AG20443 (cell line): ENCODE measurements at regions not wholly inside any gene's neighbourhood (a gene's known extent, or its start where the extent isn't known, plus 50 kb on each side); places are given as distances from the start of the nearest gene placed in this dataset.
"Not testable (repeated sequence)": the region's sequence is repeated elsewhere in the genome, so short reads cannot be mapped to it uniquely, and the experiment has no call there.

Source experiments
- DNase-seq: peaks from one replicate; pipeline ENCODE4 v3.0.0; 2012; ENCODE audit warnings: low spot score, mixed read lengths

DNA sequence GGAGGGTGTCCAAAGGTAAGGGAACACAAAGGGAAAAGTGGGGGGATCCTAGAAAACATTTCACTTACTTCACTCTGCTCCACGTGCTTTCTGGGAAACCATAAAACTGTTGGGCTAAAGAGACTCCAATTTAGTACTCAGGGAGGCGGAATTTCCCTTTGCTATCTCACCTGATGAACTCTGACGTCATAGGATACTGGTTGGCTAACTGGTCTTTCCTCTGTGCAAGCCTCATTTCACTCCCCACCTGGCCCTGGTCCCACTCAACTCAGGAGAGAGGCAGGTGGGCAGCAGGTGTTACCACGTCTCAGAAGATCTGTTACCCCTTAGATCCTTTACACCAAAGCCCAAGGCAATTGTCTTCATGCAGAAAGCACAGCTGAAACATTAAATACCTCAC, 51.8 kb upstream of the PMAIP1 start:
- DNase-seq, result no peak

- not testable (repeated sequence) for DNase-seq
Observed at GRCh38 chr18:59847491-59847846, 52.3 kb upstream of the PMAIP1 start.

GRCh38 chr18:59846814-59847490, 52.8 kb upstream of the PMAIP1 start:
- peak; percentile 74 for DNase-seq

GRCh38 chr18:59842947-59843346, 56.8 kb upstream of the PMAIP1 start:
- no peak for DNase-seq

- no peak for DNase-seq
Observed at GRCh38 chr18:59839931-59840685, 59.7 kb upstream of the PMAIP1 start.

DNA sequence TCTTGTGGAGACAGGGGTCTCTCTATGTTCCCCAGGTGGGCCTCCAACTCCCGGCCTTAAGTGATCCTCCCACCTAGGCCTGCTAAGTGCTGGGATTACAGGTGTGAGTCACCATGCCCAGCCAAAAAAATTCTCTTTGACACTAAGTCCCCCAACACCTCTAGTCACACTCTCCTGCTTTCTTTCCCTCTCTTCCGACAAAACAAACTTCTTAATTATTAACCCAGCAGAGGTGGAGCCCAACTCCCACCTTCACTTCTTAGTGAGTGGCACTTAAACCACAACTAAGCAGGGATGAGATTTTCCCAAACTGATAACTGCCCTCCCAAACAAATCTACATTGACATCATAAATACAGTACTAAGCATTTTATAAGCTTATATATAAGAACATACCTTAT, 60.5 kb upstream of the PMAIP1 start:
- DNase-seq, result no peak

DNA sequence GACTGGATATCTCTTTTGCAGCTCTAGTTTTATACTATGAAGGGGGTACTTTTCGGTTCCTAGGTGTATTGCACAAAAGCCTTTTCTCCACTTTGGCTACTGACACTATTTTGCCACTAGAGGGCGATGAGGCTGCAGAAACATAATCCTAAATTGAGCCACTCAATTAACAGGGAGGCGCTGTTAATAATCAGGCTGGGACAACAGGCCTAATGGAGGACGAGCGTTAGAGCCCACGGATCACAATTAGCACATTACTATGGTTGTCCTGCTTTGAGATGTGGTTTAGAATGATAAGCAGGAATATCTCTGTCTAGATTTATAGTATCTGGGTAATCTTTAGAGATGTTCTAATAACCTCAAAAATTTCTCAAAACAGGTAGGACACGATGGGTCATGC, 62.2 kb upstream of the PMAIP1 start:
- peak; percentile 70 for DNase-seq

GRCh38 chr18:59835605-59836379, 64.0 kb upstream of the PMAIP1 start:
- no peak for DNase-seq

DNA sequence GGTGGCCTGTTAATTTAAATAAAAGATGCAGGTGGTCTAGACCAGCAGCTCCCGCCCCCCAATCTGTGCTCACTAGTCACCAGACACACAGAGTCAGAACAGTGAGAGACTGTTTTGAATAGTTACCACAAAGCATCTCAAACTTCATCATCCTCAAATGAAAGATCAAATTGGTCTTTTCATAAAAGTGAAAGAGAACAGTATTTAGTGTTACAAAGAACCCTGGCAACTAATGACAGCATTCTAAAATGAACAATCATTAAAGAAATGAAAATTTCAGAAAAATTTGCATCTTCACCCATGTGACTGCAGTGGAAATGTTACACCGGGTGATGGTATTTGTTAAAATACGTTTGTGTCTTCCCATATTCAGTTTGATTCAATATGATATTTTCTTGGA, 65.5 kb upstream of the PMAIP1 start:
- no peak for DNase-seq

- DNase-seq, result no peak
Observed at GRCh38 chr18:59833785-59834184, 66.0 kb upstream of the PMAIP1 start.

DNA sequence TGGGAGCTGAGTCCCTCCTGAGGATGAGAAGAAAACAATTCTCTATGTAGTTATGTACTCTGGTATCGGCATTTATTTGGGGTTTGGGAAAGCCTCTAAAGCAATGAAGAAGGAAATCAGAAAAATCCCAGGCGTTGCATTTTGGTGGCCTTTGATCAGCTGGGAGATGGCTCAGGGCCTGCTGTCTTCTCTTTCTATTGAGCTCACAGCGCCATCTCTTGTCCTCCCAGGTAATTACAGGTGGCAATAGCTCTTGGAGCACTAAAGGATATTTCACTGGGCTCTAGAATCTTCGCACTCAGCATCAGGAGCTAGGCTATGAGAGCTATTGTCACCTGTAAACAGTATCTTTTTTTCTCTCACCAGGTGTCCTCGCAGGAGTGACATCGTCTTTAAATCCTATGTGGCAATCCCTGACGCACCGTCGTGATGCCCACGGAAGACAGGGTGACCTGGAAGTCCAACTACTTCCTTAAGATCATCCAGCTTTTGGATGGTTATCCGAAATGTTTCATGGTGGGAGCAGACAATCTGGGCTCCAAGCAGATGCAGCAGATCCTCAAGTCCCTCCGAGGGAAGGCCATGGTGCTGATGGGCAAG, 76.1 kb upstream of the PMAIP1 start:
- DNase-seq, result peak; percentile 81

- no peak for DNase-seq
Observed at GRCh38 chr18:59822612-59823550, 76.9 kb upstream of the PMAIP1 start.

DNA sequence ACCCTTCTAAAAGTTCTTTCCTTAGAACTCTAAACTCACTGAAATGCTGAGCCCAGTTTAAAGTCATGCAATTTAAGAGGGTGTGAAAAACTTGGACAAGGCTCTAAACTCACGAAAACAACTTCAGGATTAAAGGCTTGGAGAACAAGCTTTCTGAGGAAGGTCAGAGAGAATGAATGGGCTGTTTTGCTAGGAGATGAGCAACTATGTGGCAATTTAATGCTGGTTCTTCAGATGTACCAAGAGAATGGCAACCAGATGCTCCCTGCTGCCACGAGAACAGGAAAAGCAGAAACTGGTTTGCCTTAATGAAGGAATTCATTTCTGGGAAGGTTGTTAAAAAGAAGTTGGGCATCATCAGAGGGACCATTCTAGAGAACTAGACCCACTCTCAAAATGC, 77.8 kb upstream of the PMAIP1 start:
- peak; percentile 51 for DNase-seq

DNA sequence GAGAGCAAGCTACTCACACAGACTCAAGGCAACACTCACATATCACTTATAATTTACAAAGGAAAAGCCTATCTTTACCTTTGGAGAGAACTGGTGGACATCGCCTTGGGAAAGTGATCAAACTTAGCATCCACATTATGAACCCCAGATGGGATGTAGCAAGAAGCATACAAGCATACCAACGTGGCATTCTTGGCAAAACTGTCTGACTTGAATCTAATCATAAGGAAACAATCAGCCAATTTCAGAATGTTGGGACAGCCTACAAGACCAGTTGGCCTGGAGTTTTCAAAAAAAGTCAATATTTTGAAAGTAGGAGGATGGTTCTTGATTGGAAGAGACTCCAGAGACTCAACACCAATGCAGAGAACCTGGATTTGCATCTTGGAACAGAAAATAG, 79.1 kb upstream of the PMAIP1 start:
- DNase-seq, result peak; percentile 52

DNA sequence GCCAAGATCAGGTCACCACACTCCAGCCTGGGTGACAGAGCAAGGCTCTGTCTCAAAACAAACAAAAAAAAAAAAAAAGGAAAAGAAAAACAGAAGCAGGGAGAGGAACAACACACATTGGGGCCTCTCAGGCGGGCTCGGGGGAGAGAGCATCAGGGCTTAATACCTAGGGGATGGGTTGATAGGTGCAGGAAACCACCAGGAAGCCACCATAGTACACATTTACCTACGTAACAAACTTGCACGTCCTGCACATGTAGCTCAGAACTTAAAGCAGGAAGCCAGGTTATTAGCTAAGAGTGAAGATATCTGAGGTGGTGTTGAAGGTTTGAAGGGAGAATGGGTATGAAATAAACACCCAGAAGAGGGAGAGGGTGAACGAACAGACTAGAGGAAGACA, 81.0 kb upstream of the PMAIP1 start:
- no peak for DNase-seq

GRCh38 chr18:59814891-59815290, 84.9 kb upstream of the PMAIP1 start:
- peak; percentile 85 for DNase-seq

- no peak for DNase-seq
Observed at GRCh38 chr18:59813942-59814341, 85.9 kb upstream of the PMAIP1 start.

DNA sequence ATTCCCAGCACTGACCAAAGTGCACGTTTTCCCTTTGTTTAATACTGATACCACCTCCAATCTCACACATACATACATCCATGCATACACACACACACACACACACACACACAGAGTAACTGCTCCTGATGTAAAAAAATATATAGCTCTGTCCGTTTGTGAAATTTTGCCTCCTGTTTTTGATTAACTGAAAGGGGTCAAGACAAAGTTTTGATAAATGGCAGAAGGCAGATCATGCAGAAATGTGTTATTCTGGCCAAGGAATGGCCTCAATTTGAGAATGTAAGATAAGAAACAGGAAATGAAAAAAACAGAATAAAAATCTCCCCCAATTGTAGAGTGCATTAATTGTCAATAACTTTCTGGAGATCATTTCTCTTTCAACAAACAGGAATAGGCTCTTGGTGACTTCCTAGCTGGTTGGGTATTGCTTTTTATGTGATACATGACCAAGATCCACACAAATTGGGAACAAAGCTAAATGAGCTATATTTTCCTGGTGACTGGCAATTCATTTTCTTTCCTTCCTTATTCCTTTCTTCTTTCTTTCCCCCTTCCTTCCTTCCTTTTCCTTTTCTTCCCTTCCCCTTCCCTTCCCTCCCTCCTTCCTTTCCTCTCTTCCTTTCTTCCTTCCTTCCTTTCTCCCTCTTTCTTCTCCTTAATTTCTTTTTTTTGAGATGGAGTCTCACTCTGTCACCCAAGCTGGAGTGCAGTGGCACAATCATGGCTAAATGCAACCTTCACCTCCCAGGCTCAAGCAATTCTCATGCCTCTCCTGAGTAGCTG, 88.9 kb upstream of the PMAIP1 start:
- no peak for DNase-seq

DNA sequence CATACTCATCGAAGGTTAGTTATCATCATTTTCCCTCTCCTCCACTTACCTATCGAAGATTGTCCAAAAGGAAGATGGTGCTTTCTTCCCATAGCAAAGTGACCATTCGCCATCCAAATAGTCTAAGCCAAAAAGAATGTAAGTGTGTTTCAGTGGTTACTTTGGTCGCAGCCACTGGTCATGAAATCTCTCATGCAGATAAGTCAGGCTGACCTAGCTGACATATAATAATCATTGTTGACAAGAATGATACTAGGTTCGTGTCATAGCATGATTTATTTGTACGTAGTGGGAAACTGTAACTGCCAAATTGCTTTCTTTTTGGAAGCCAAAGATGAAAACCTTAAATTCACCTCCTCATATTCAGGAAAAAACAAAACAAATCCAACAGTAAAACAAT, 89.6 kb upstream of the PMAIP1 start:
- DNase-seq, result no peak

- no peak for DNase-seq
Observed at GRCh38 chr18:59802031-59802430, 97.8 kb upstream of the PMAIP1 start.

DNA sequence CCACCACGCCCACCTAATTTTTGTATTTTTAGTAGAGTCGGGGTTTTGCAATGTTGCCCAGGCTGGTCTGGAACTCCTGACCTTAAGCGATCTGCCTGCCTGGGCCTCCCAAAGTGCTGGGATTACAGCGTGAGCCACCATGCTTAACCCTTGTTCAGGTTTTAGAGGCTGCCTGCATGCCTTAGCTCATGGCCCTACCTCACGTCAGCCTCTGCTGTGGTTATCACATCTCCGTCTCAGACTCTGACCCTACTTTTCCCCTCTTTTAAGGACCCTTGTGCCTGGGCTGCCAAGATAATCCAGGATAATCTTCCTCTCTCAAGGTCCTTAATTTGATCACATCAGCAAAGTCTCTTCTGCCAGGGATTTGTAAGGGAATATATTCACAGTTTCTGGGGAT, 98.2 kb upstream of the PMAIP1 start:
- DNase-seq, result no peak
